Choroid plexus epithelial cell (primary cell): ENCODE measurements at regions not wholly inside any gene's neighbourhood (a gene's known extent, or its start where the extent isn't known, plus 50 kb on each side); places are given as distances from the start of the nearest gene placed in this dataset.

Experiments used
- DNase-seq: peaks from one replicate; pipeline ENCODE4 v3.0.0-alpha.2; 2010; ENCODE audit warnings: low read depth
- H3K4me3 ChIP-seq: 2 replicates; pipeline ENCODE4 v1.5.1; 2011; ENCODE audit warnings: low read depth, mild to moderate bottlenecking, control low read depth, low read length, moderate library complexity
- CTCF ChIP-seq: conservative IDR thresholded peaks from 2 replicates; pipeline ENCODE4 v1.5.1; 2011; ENCODE audit warnings: low read depth, mild to moderate bottlenecking, control low read depth, inconsistent platforms, low read length, moderate library complexity

DNA sequence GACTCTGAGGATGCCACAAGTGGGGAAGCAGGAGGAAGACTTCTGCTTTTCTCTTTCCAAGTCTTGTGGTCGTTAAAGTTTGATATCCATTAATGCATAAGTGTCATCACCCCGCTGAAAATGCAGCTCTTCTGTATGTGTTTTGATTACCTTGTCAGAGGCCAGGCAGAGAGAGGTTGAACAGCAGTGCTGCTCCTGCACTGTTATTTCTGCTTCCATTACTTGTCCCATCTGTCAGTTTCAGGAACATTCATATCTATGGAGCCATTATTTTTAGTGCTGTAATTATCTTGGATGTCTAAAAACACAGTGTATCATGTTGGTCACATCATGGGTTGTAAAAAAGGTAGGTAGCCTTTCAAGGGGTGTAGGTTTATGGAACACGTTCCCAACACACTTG, 62.0 kb upstream of the ESX1 start:
- TF ChIP-seq CTCF: no peak
- no peak for DNase-seq

GRCh38 chrX:104315555-104315954, 60.8 kb upstream of the ESX1 start:
- H3K4me3 ChIP-seq: no peak overlapping the region
- no peak for TF ChIP-seq CTCF
- DNase-seq: peak; percentile 28

More for the DNA sequence above, 62.0 kb upstream of the ESX1 start:
- no peak overlapping the region for H3K4me3 ChIP-seq

DNA sequence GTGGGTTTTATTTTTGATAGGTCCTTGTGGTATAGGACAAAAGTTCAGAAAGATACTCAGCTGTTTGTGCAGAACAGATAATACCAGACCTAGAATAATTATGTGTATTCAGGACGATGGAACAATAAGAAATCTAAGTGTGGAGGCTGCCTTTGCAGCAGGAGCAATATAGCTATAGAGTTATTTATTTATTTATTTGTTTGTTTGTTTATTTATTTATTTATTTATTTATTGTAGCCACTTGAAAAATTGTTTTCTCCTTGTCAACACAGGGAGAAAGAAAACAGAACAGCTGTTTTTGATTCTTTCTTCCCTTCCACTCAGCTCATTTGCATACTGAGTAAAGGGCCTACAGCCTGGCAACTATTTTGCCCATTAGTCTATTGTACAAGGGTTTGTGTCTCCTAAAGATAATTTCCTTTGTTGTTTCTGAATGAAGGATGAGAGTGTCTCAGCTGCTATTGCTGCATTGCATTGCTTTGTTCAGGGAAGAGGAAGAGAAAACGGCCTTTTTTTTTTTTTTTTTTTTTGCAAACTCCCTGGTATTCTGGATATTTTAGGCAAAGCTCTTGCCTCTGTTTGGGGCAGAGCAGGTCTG, 56.0 kb upstream of the ESX1 start:
- TF ChIP-seq CTCF: no peak
- no peak for DNase-seq
- H3K4me3 ChIP-seq: no peak overlapping the region

DNA sequence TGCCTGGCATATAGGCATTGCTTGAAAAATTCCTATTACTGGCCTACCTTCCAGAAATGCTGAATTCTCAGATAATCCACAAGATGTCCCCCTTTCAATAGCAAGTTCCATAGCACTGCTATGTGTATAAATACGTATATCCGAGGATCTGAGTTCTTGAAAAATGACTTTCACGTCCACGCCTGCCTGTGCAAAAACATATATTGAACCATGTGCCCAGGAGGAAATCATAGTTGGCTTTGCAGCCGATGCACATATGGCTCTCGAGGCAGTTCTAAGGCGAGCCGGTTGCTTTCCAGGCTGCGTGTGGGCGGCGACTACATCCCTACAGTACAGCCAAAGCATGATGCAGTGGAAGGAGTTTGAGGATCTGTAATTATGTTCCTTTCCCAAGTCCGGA, 55.4 kb upstream of the ESX1 start:
- DNase-seq: peak; percentile 66
- H3K4me3 ChIP-seq: peak overlapping the region; percentile 50
- TF ChIP-seq CTCF: peak; percentile 53

- TF ChIP-seq CTCF: peak; percentile 19
- DNase-seq: no peak
- H3K4me3 ChIP-seq: no peak overlapping the region
These were observed 54.4 kb upstream of the ESX1 start for GRCh38 chrX:104309169-104309568.

DNA sequence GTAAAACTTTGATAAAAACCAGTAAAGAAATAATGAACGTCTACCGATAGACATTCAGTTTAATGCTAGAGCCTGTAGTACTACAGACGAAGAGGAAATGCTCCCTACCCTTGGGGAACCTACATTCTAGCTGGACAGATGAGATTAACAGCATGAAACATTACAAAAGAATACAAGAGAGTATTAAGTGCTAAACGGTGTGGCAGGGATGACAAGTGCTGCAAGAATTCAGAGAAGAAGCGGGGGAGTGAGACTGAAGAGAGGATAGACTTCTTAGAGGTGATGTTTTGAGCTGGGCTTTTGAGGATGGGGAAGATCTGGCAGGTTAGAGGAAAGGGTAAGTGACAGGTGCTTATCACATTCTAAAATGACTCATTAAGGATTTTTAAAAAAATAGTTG, 52.6 kb upstream of the ESX1 start:
- H3K4me3 ChIP-seq: no peak overlapping the region
- TF ChIP-seq CTCF: no peak
- no peak for DNase-seq

GRCh38 chrX:104306180-104306579, 51.4 kb upstream of the ESX1 start:
- DNase-seq: no peak
- TF ChIP-seq CTCF: no peak
- H3K4me3 ChIP-seq: no peak overlapping the region
